ENCODE measurements at regions not wholly inside any gene's neighbourhood (a gene's known extent, or its start where the extent isn't known, plus 50 kb on each side); places are given as distances from the start of the nearest gene placed in this dataset.

DNA sequence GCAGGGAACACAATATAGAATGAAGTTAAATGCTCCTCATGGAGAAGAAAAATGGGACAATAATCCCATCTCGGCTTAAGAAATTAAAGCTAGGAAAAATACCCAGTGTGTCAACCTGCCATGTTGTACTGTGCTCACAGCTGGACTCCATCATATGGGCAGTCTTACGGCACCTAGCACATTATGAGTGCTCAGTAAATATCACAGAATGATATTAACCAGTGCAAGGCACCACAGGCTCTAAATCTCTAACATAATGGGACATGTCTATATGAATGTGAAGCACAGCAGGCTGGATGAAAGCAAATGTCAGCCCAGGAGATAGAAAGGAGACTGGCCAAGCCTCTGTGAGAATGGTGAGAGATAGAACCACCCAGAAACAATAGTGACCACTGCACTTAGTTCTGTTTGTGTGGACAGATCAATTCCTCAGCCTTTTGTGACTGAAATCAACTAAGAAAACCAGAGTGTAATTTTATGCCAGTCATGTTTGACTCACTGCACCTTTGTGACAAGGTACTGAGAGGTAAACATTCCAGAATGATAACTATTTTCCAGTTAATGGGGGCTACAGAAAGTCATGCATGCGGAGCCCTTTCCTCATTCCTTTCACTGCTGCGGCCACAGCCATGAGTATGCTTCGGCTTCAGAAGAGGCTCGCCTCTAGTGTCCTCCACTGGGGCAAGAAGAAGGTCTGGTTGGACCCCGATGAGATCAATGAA, 140.4 kb upstream of the CDH6 start:
- no peaks in the 10 kb centered on the region for H3K36me3 Mint-ChIP-seq (ENCODE audit: low read depth)
- peak overlapping the region; percentile 10; the same call in 1 of the 2 replicates for H3K27ac Mint-ChIP-seq
- ATAC-seq = no peak

DNA sequence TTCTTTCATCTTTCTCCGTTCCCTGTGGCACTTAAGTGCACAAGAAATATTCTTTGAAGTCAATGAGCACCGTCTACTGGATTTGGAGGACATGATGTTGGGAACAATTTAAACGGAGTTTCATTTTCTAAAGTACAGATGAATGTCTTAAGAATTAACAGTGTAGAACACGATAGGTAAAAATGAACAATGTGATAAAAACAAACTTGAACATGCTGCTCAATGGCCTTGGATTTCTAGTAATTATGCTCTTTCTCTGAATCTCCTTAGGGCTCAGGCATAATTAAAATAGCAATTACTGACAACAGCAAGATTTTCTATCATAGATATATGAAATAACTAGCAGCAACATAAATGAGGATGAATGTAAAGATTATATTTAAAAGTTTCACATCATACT, 142.2 kb upstream of the CDH6 start:
- Histone ChIP-seq H3K4me2 (no peak overlapping the region), H3K27ac (ENCODE audit: low read depth) (no peak overlapping the region), H3K36me3 (ENCODE audit: insufficient read depth) (no peaks in the 10 kb centered on the region), H3K4me1 (ENCODE audit: insufficient read depth) (peaks cover 37% of the 10 kb centered on the region), H3F3A (replicated peaks; ENCODE audit: low read depth) (no peaks in the 10 kb centered on the region), H4K20me1 (replicated peaks; ENCODE audit: insufficient read depth) (no peaks in the 10 kb centered on the region), H3K9me2 (ENCODE audit: insufficient read depth) (peaks cover 6% of the 10 kb centered on the region; the same call in 1 of the 2 replicates), H3K4me3 (no peak overlapping the region), H3K79me2 (replicated peaks; ENCODE audit: insufficient read depth) (no peaks in the 10 kb centered on the region), H2AFZ (no peak overlapping the region), H3K27me3 (ENCODE audit: insufficient read depth) (no peaks in the 10 kb centered on the region)
- H3K27ac Mint-ChIP-seq = no peak overlapping the region
- peaks cover 4% of the 10 kb centered on the region for H3K27me3 Mint-ChIP-seq (ENCODE audit: insufficient read depth, low read depth, poor library complexity)
- H3K4me1 Mint-ChIP-seq = peaks cover 38% of the 10 kb centered on the region
- H3K36me3 Mint-ChIP-seq (ENCODE audit: low read depth) = no peaks in the 10 kb centered on the region
- TF ChIP-seq ZNF114 (CRISPR knock-in tag; IDR thresholded peaks at IDR 0.05) (no peak), REST (IDR thresholded peaks at IDR 0.05; ENCODE audit: unreplicated experiment) (no peak), POLR2AphosphoS5 (IDR thresholded peaks at IDR 0.05; ENCODE audit: low read depth) (no peak), EZH2 (IDR thresholded peaks at IDR 0.05; ENCODE audit: low read depth, unreplicated experiment) (no peak), CTCF (conservative IDR thresholded peaks at IDR 0.05; ENCODE audit: low read depth in 2 of 2) (no peak), CREB1 (CRISPR knock-in tag; IDR thresholded peaks at IDR 0.05; ENCODE audit: low read depth) (no peak), ZNF331 (CRISPR knock-in tag; IDR thresholded peaks at IDR 0.05; ENCODE audit: low read depth) (no peak)
- no peak for ATAC-seq
- no peaks in the 10 kb centered on the region for H3K9me3 Mint-ChIP-seq
- no peak overlapping the region for H3K4me3 Mint-ChIP-seq
- no peak for DNase-seq (ENCODE audit: low spot score)

More for the DNA sequence above, 140.4 kb upstream of the CDH6 start:
- Histone ChIP-seq H3K36me3 (ENCODE audit: insufficient read depth) (no peaks in the 10 kb centered on the region), H3K4me1 (ENCODE audit: insufficient read depth) (peaks cover 23% of the 10 kb centered on the region), H3K27ac (ENCODE audit: low read depth) (no peak overlapping the region), H3F3A (replicated peaks; ENCODE audit: low read depth) (no peaks in the 10 kb centered on the region), H3K79me2 (replicated peaks; ENCODE audit: insufficient read depth) (no peaks in the 10 kb centered on the region), H3K9me2 (ENCODE audit: insufficient read depth) (peaks cover 14% of the 10 kb centered on the region), H3K27me3 (ENCODE audit: insufficient read depth) (no peaks in the 10 kb centered on the region), H4K20me1 (replicated peaks; ENCODE audit: insufficient read depth) (no peaks in the 10 kb centered on the region), H3K4me2 (no peak overlapping the region), H2AFZ (peak overlapping the region; percentile 43; the same call in 1 of the 2 replicates), H3K4me3 (no peak overlapping the region)
- no peak for DNase-seq (ENCODE audit: low spot score)
- no peak for TF ChIP-seq NANOG (IDR thresholded peaks at IDR 0.05; ENCODE audit: borderline replicate concordance)
- TF ChIP-seq POLR2AphosphoS5 (IDR thresholded peaks at IDR 0.05; ENCODE audit: low read depth) = no peak
- no peak for TF ChIP-seq EZH2phosphoT487 (IDR thresholded peaks at IDR 0.05; ENCODE audit: unreplicated experiment)
- TF ChIP-seq CREB1 (CRISPR knock-in tag; IDR thresholded peaks at IDR 0.05; ENCODE audit: low read depth) = no peak
- no peaks in the 10 kb centered on the region for H3K9me3 Mint-ChIP-seq
- no peak overlapping the region for H3K4me3 Mint-ChIP-seq
- H3K27me3 Mint-ChIP-seq (ENCODE audit: insufficient read depth, low read depth, poor library complexity) = peaks cover 4% of the 10 kb centered on the region
- H3K4me1 Mint-ChIP-seq = peaks cover 27% of the 10 kb centered on the region

All from GM23338 (cell line).